Caco-2 (cell line): ENCODE measurements at regions not wholly inside any gene's neighbourhood (a gene's known extent, or its start where the extent isn't known, plus 50 kb on each side); places are given as distances from the start of the nearest gene placed in this dataset.

Experiments used
- BruUV-seq: library from RNA; stranded (reverse); fragments of 400-500 nt; replicated peaks from 2 replicates; lab custom pipeline; 2021; lab: Mats Ljungman, UMichigan
- CTCF ChIA-PET: fragments of 300-600 bp; sonication (Branson Sonifier 250); formaldehyde crosslinking; loops from one replicate; lab custom pipeline; 2022; ENCODE audit warnings: antibody characterized with exemption; lab: Charles Lee
- POLR2A ChIA-PET: fragments of 300-600 bp; sonication (Branson Sonifier 250); formaldehyde crosslinking; loops from one replicate; lab custom pipeline; 2022; ENCODE audit warnings: antibody characterized with exemption; lab: Charles Lee
- DNase-seq, 2 experiments: peaks; one replicate each; pipeline versions ENCODE4 v3.0.0 to v3.0.0-alpha.2; 2020 to 2022
- H3K27me3 ChIP-seq: replicated peaks from 2 replicates; pipeline ENCODE4 v1.6.0; 2011; ENCODE audit warnings: low read length; ENCODE audit not compliant: control insufficient read depth, insufficient read depth
- H3K36me3 ChIP-seq: 2 replicates; pipeline ENCODE4 v1.5.1; 2011; ENCODE audit warnings: low read length; ENCODE audit not compliant: control insufficient read depth, insufficient read depth
- H3K4me1 ChIP-seq: fragments of 250-450 bp; sonication (Bioruptor Pico); 2 replicates; pipeline ENCODE4 v1.5.1; 2020; ENCODE audit warnings: mild to moderate bottlenecking
- H3K4me3 ChIP-seq: 2 replicates; pipeline ENCODE4 v1.5.1; 2011; ENCODE audit warnings: low read depth, mild to moderate bottlenecking, control low read depth, low read length
- H3K9me3 ChIP-seq: fragments of 250-450 bp; sonication (Bioruptor Pico); 2 replicates; pipeline ENCODE4 v1.5.1; 2020; ENCODE audit warnings: mild to moderate bottlenecking, moderate library complexity
- H3K27ac Mint-ChIP-seq: one replicate; pipeline ENCODE4 v1.8.0; 2022; ENCODE audit warnings: mixed read lengths; ENCODE audit not compliant: unreplicated experiment
- H3K27me3 Mint-ChIP-seq: one replicate; pipeline ENCODE4 v1.8.0; 2022; ENCODE audit warnings: mixed read lengths; ENCODE audit not compliant: insufficient read depth, unreplicated experiment
- H3K36me3 Mint-ChIP-seq: one replicate; pipeline ENCODE4 v1.8.0; 2022; ENCODE audit warnings: mild to moderate bottlenecking, mixed read lengths; ENCODE audit not compliant: insufficient read depth, unreplicated experiment
- H3K4me1 Mint-ChIP-seq: one replicate; pipeline ENCODE4 v1.8.0; 2022; ENCODE audit warnings: low read depth, mixed read lengths; ENCODE audit not compliant: unreplicated experiment
- H3K4me3 Mint-ChIP-seq: one replicate; pipeline ENCODE4 v1.8.0; 2022; ENCODE audit warnings: mild to moderate bottlenecking, moderate library complexity, mixed read lengths; ENCODE audit not compliant: unreplicated experiment
- H3K9me3 Mint-ChIP-seq: one replicate; pipeline ENCODE4 v1.8.0; 2022; ENCODE audit warnings: mixed read lengths; ENCODE audit not compliant: unreplicated experiment
- intact Hi-C: fragments of 100-400 bp; cut with micrococcal nuclease; formaldehyde crosslinking; loops from one replicate; pipeline ENCODE4 v1.10.0; 2022; ENCODE audit not compliant: unreplicated experiment
- TF ChIP-seq, protein P1 (sequence below), 2 experiments: fragments of 200-600 bp in 1 of 2; IDR thresholded peaks; 1 replicate in 1 of 2; 2 replicates in 1 of 2; pipeline versions ENCODE4 v1.5.1 to v1.8.0; 2011 to 2022; ENCODE audit warnings: antibody characterized with exemption in 1 of 2, control low read depth in 1 of 2, inconsistent platforms in 1 of 2, low read depth in 1 of 2, low read length in 1 of 2, mild to moderate bottlenecking in 1 of 2, moderate library complexity in 1 of 2; ENCODE audit not compliant: insufficient read depth in 1 of 2, severe bottlenecking in 1 of 2, unreplicated experiment in 1 of 2

DNA sequence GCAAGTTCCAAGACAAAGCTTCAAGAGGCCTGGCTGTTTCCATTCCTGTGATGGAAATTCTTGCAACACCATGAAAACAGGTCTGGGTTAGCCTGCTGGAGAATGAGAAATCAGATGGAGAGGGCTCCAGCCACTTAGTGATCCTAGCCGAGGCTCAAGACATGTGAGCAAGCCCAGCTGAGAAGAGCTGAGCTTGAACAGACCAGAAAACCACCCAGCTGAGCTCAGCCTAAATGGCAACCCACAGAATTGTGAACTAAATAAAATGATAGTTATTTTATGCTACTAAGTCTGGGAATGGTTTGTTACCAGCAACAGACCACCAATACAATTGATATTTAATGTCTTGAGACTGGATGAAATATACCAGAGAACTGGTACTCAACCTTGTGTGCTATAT lies 494.5 kb downstream of the RMST start:
- TF ChIP-seq, protein P1, sequence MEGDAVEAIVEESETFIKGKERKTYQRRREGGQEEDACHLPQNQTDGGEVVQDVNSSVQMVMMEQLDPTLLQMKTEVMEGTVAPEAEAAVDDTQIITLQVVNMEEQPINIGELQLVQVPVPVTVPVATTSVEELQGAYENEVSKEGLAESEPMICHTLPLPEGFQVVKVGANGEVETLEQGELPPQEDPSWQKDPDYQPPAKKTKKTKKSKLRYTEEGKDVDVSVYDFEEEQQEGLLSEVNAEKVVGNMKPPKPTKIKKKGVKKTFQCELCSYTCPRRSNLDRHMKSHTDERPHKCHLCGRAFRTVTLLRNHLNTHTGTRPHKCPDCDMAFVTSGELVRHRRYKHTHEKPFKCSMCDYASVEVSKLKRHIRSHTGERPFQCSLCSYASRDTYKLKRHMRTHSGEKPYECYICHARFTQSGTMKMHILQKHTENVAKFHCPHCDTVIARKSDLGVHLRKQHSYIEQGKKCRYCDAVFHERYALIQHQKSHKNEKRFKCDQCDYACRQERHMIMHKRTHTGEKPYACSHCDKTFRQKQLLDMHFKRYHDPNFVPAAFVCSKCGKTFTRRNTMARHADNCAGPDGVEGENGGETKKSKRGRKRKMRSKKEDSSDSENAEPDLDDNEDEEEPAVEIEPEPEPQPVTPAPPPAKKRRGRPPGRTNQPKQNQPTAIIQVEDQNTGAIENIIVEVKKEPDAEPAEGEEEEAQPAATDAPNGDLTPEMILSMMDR (IDR thresholded peaks at IDR 0.05; ENCODE audit: insufficient read depth in 1 of 2, low read depth in 1 of 2, low read length in 1 of 2, severe bottlenecking in 1 of 2, unreplicated experiment in 1 of 2) = no peak
- H3K36me3 ChIP-seq = no peaks in the 10 kb centered on the region
- Mint-ChIP-seq H3K4me3 (no peak overlapping the region), H3K27ac (no peak overlapping the region), H3K36me3 (no peaks in the 10 kb centered on the region), H3K4me1 (no peaks in the 10 kb centered on the region), H3K9me3 (peaks cover 26% of the 10 kb centered on the region), H3K27me3 (no peaks in the 10 kb centered on the region)
- H3K27me3 ChIP-seq = no peaks in the 10 kb centered on the region
- H3K9me3 ChIP-seq = no peaks in the 10 kb centered on the region
- no peak overlapping the region for H3K4me3 ChIP-seq
- ChIA-PET POLR2A (no interaction called here), CTCF (no interaction called here)
- DNase-seq = no peak
- no peaks in the 10 kb centered on the region for H3K4me1 ChIP-seq
- intact Hi-C loops = no loop called here
- no TSS peak for BruUV-seq

DNA sequence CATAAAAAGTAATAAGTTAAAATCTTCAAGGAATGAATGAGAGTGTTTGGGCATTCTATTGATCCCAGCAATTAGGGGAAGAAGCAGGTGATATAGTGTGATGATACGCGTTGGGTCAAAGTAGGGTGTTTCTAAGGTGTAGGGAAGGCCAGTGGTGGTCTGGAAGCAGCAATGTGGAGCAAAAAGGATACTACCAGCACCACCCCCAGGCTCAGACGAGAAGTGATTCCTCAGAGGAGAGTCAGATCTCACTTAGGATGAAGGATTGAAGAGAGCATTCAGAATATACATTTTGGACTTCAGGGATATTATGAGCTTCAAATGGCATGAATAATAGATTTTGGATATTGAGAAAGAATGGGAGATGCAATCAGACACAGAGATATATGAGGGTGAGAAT lies 497.6 kb downstream of the RMST start:
- Histone ChIP-seq H3K27me3 (no peaks in the 10 kb centered on the region), H3K36me3 (no peaks in the 10 kb centered on the region), H3K4me1 (no peaks in the 10 kb centered on the region), H3K9me3 (no peaks in the 10 kb centered on the region), H3K4me3 (no peak overlapping the region)
- Mint-ChIP-seq H3K4me3 (no peak overlapping the region), H3K27ac (no peak overlapping the region), H3K36me3 (no peaks in the 10 kb centered on the region), H3K27me3 (no peaks in the 10 kb centered on the region), H3K9me3 (peaks cover 17% of the 10 kb centered on the region), H3K4me1 (no peaks in the 10 kb centered on the region)
- DNase-seq = no peak
- BruUV-seq = no TSS peak
- intact Hi-C loops = loop anchor here (5.0 to 10.0 kb wide), 2 partner anchors 195 to 248 kb away; no protein-coding TSS in a partner anchor
- POLR2A ChIA-PET = no interaction called here
- CTCF ChIA-PET = interaction anchor here (0.6 kb wide), 1 partner anchor 556 kb away, joined by 3 read pairs; no protein-coding TSS in a partner anchor
- TF ChIP-seq, protein P1 (IDR thresholded peaks at IDR 0.05; ENCODE audit: insufficient read depth in 1 of 2, low read depth in 1 of 2, low read length in 1 of 2, severe bottlenecking in 1 of 2, unreplicated experiment in 1 of 2) = no peak

DNA sequence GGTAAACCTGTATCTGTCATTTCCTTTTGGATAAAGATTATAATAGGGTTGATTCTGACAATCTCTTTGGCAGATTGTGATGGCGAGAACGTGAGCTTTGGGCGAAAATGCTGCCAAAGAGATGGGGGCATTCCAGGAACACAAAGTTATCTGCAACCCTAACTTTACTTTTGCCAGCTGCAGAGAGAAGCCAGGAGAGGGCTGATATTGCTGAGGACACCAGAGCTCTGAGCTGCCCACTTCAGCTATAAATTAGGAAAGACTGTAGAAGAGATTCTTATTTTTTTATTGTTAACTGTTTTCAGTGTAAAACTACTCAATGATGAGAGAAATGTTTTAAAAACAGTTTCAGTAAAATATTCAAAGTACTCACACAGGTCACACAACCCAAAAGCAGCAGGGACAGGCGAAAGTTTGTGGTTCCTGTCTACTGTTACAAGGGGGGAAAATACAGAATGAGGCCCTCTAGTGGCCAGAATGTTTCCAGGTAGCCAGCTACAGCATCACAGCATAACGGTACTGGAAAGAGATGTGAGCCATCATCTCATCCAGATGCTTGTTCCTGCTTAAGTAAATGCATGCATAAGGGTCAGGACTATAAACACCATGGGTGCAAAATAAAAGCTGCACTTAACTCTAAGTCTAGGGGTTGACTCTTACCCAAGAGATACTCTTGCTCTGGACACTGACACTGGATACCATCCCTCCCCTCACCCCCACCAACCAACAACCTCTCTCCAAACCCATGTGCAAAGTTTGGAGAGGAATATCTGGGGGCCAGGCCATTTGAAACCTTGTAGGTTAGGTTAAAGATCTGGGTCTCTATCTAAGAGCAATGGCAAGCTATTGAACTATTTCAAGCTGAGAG lies 498.4 kb downstream of the RMST start:
- Mint-ChIP-seq H3K27ac (no peak overlapping the region), H3K4me3 (no peak overlapping the region), H3K4me1 (no peaks in the 10 kb centered on the region), H3K27me3 (no peaks in the 10 kb centered on the region), H3K36me3 (no peaks in the 10 kb centered on the region), H3K9me3 (peaks cover 10% of the 10 kb centered on the region)
- Histone ChIP-seq H3K36me3 (no peaks in the 10 kb centered on the region), H3K4me3 (no peak overlapping the region), H3K27me3 (no peaks in the 10 kb centered on the region), H3K4me1 (no peaks in the 10 kb centered on the region), H3K9me3 (no peaks in the 10 kb centered on the region)
- intact Hi-C loops = loop anchor here (1.0 to 10.0 kb wide), 3 partner anchors 194 to 812 kb away; no protein-coding TSS in a partner anchor
- TF ChIP-seq, protein P1 (IDR thresholded peaks at IDR 0.05; ENCODE audit: insufficient read depth in 1 of 2, low read depth in 1 of 2, low read length in 1 of 2, severe bottlenecking in 1 of 2, unreplicated experiment in 1 of 2) = peak; percentile 54 to 72
- ChIA-PET POLR2A (no interaction called here), CTCF (interaction anchor here (0.6 kb wide), 2 partner anchors 8 to 557 kb away, joined by 3 read pairs; no protein-coding TSS in a partner anchor)
- BruUV-seq = no TSS peak
- DNase-seq = peak in 1 of 2 experiments; percentile 43
